BLaER1 treated with 17β-estradiol and CSF1 and Interleukin-3, amounts not matched to agents 10 nM and 100 nM (cell line): ENCODE measurements at regions not wholly inside any gene's neighbourhood (a gene's known extent, or its start where the extent isn't known, plus 50 kb on each side); places are given as distances from the start of the nearest gene placed in this dataset.
"Not testable (repeated sequence)": the region's sequence is repeated elsewhere in the genome, so short reads cannot be mapped to it uniquely, and the experiment has no call there.

Experiments
- H3K27ac ChIP-seq, 11 experiments: shearing (Covaris generic); formaldehyde crosslinking; 2 replicates each; pipeline ENCODE4 v1.8.1; 2022
- H3K27me3 ChIP-seq, 11 experiments: shearing (Covaris generic); formaldehyde crosslinking; 2 replicates each; pipeline ENCODE4 v1.8.1; 2022
- H3K36me3 ChIP-seq, 11 experiments: shearing (Covaris generic); formaldehyde crosslinking; 2 replicates each; pipeline ENCODE4 v1.8.1; 2022
- H3K4me1 ChIP-seq, 10 experiments: shearing (Covaris generic); formaldehyde crosslinking; 2 replicates each; pipeline ENCODE4 v1.8.1; 2022
- H3K4me2 ChIP-seq, 11 experiments: shearing (Covaris generic); formaldehyde crosslinking; 2 replicates each; pipeline ENCODE4 v1.8.1; 2022
- H3K4me3 ChIP-seq, 10 experiments: shearing (Covaris generic); formaldehyde crosslinking; 2 replicates each; pipeline ENCODE4 v1.8.1; 2022
- H3K9ac ChIP-seq, 11 experiments: shearing (Covaris generic); formaldehyde crosslinking; 2 replicates each; pipeline ENCODE4 v1.8.1; 2022
- H3K9me3 ChIP-seq, 11 experiments: shearing (Covaris generic); formaldehyde crosslinking; replicated peaks in 1 of 11; 2 replicates each; pipeline ENCODE4 v1.8.1; 2022
- H4K20me1 ChIP-seq, 11 experiments: shearing (Covaris generic); formaldehyde crosslinking; 2 replicates each; pipeline ENCODE4 v1.8.1; 2022
- Cebpa-rat ChIP-seq, 11 experiments: shearing (Covaris generic); IDR thresholded peaks; 2 replicates each; pipeline ENCODE4 v1.8.1; 2022

GRCh38 chr13:48879432-48879831 lies 96.3 kb upstream of the FNDC3A start:
- TF ChIP-seq Cebpa-rat (IDR thresholded peaks at IDR 0.05) = no peak
- Histone ChIP-seq H3K4me3 (no peak overlapping the region), H3K27ac (no peak overlapping the region), H3K9me3 (no peaks in the 10 kb centered on the region), H3K9ac (no peak overlapping the region), H3K27me3 (no peaks in the 10 kb centered on the region; a peak in 1 of 22 replicates), H3K36me3 (no peaks in the 10 kb centered on the region), H4K20me1 (no peaks in the 10 kb centered on the region), H3K4me2 (no peak overlapping the region), H3K4me1 (peaks cover 2 to 18% (median 8%) of the 10 kb centered on the region in 10 experiments; a peak in 18 of 20 replicates)

GRCh38 chr13:48879854-48880253 lies 95.9 kb upstream of the FNDC3A start:
- Histone ChIP-seq H3K9me3 (no peaks in the 10 kb centered on the region), H3K9ac (no peak overlapping the region), H3K4me1 (peaks cover 0 to 22% (median 8%) of the 10 kb centered on the region in 10 experiments; a peak in 12 of 20 replicates), H3K4me3 (no peak overlapping the region), H3K36me3 (no peaks in the 10 kb centered on the region), H4K20me1 (no peaks in the 10 kb centered on the region), H3K27ac (no peak overlapping the region), H3K4me2 (no peak overlapping the region), H3K27me3 (no peaks in the 10 kb centered on the region; a peak in 1 of 22 replicates)
- no peak for TF ChIP-seq Cebpa-rat (IDR thresholded peaks at IDR 0.05)

- not testable (repeated sequence) for H3K9me3 ChIP-seq, H4K20me1 ChIP-seq, H3K4me3 ChIP-seq, H3K27me3 ChIP-seq, H3K36me3 ChIP-seq
- H3K4me2 ChIP-seq = peak overlapping the region in 6 of 11 experiments; percentile 36 to 85 (median 76); a peak in 12 of 22 replicates
- peak overlapping the region in 6 of 11 experiments; percentile 37 to 76 (median 64); a peak in 10 of 22 replicates for H3K27ac ChIP-seq
- peaks cover 0 to 31% (median 10%) of the 10 kb centered on the region in 10 experiments; a peak in 11 of 20 replicates for H3K4me1 ChIP-seq
- peak overlapping the region in 4 of 11 experiments; percentile 3 to 58 (median 56); a peak in 6 of 22 replicates for H3K9ac ChIP-seq
These were observed 91.9 kb upstream of the FNDC3A start for GRCh38 chr13:48883786-48884185.

- Histone ChIP-seq H3K27me3 (no peaks in the 10 kb centered on the region), H3K36me3 (no peaks in the 10 kb centered on the region), H3K4me2 (peak overlapping the region in 4 of 11 experiments; percentile 73 to 85 (median 80); a peak in 9 of 22 replicates), H3K27ac (peak overlapping the region in 3 of 11 experiments; percentile 59 to 76 (median 68); a peak in 6 of 22 replicates), H3K9ac (no peak overlapping the region), H3K4me1 (peaks cover 0 to 31% (median 10%) of the 10 kb centered on the region in 10 experiments; a peak in 11 of 20 replicates), H3K9me3 (no peaks in the 10 kb centered on the region), H4K20me1 (no peaks in the 10 kb centered on the region), H3K4me3 (no peak overlapping the region)
- no peak for TF ChIP-seq Cebpa-rat (IDR thresholded peaks at IDR 0.05)
These were observed 90.7 kb upstream of the FNDC3A start for GRCh38 chr13:48885027-48885395.

GRCh38 chr13:48888613-48889012 lies 87.1 kb upstream of the FNDC3A start:
- H3K9ac ChIP-seq = no peak overlapping the region
- no peak for TF ChIP-seq Cebpa-rat (IDR thresholded peaks at IDR 0.05)
- no peak overlapping the region for H3K4me2 ChIP-seq
- H3K27ac ChIP-seq = no peak overlapping the region
- no peaks in the 10 kb centered on the region for H3K36me3 ChIP-seq
- H3K9me3 ChIP-seq = no peaks in the 10 kb centered on the region
- no peaks in the 10 kb centered on the region for H4K20me1 ChIP-seq
- peaks cover 0 to 43% (median 9%) of the 10 kb centered on the region in 10 experiments; a peak in 11 of 20 replicates for H3K4me1 ChIP-seq
- H3K4me3 ChIP-seq = no peak overlapping the region
- H3K27me3 ChIP-seq = no peaks in the 10 kb centered on the region

GRCh38 chr13:48890391-48890790 lies 85.3 kb upstream of the FNDC3A start:
- H3K27me3 ChIP-seq = no peaks in the 10 kb centered on the region
- no peak overlapping the region for H3K27ac ChIP-seq
- no peaks in the 10 kb centered on the region for H3K9me3 ChIP-seq
- H3K9ac ChIP-seq = no peak overlapping the region
- no peaks in the 10 kb centered on the region for H3K36me3 ChIP-seq
- H3K4me2 ChIP-seq = no peak overlapping the region
- H3K4me1 ChIP-seq = peaks cover 0 to 25% (median 0%) of the 10 kb centered on the region in 10 experiments; a peak in 9 of 20 replicates
- no peak overlapping the region for H3K4me3 ChIP-seq
- no peaks in the 10 kb centered on the region for H4K20me1 ChIP-seq
- no peak for TF ChIP-seq Cebpa-rat (IDR thresholded peaks at IDR 0.05)

- Histone ChIP-seq H3K4me1 (peaks cover 0 to 28% (median 0%) of the 10 kb centered on the region in 10 experiments; a peak in 9 of 20 replicates), H3K27ac (peak overlapping the region in 2 of 11 experiments; percentile 38 to 39; a peak in 3 of 22 replicates), H3K4me3 (no peak overlapping the region), H3K9me3 (no peaks in the 10 kb centered on the region), H3K9ac (no peak overlapping the region), H4K20me1 (no peaks in the 10 kb centered on the region), H3K27me3 (no peaks in the 10 kb centered on the region), H3K36me3 (no peaks in the 10 kb centered on the region), H3K4me2 (peak overlapping the region in 4 of 11 experiments; percentile 10 to 57 (median 38); a peak in 7 of 22 replicates)
- no peak for TF ChIP-seq Cebpa-rat (IDR thresholded peaks at IDR 0.05)
These were observed 84.1 kb upstream of the FNDC3A start for GRCh38 chr13:48891586-48891985.

GRCh38 chr13:48892053-48892687 lies 83.5 kb upstream of the FNDC3A start:
- H3K4me2 ChIP-seq = peak overlapping the region in 4 of 11 experiments; percentile 10 to 57 (median 38); a peak in 5 of 22 replicates
- no peak overlapping the region for H3K4me3 ChIP-seq
- H3K9ac ChIP-seq = no peak overlapping the region

GRCh38 chr13:48892688-48893075 lies 83.0 kb upstream of the FNDC3A start:
- Histone ChIP-seq H4K20me1 (no peaks in the 10 kb centered on the region), H3K36me3 (no peaks in the 10 kb centered on the region), H3K27me3 (no peaks in the 10 kb centered on the region), H3K9me3 (no peaks in the 10 kb centered on the region), H3K9ac (no peak overlapping the region), H3K4me3 (no peak overlapping the region), H3K4me1 (peaks cover 0 to 29% (median 0%) of the 10 kb centered on the region in 10 experiments; a peak in 9 of 20 replicates), H3K4me2 (peak overlapping the region in 3 of 11 experiments; percentile 30 to 57 (median 45); a peak in 2 of 22 replicates), H3K27ac (no peak overlapping the region)
- TF ChIP-seq Cebpa-rat (IDR thresholded peaks at IDR 0.05) = no peak

More at GRCh38 chr13:48892053-48892687, 83.5 kb upstream of the FNDC3A start:
- TF ChIP-seq Cebpa-rat (IDR thresholded peaks at IDR 0.05) = no peak
- no peaks in the 10 kb centered on the region for H3K9me3 ChIP-seq
- H3K4me1 ChIP-seq = peaks cover 0 to 29% (median 0%) of the 10 kb centered on the region in 10 experiments; a peak in 9 of 20 replicates
- H4K20me1 ChIP-seq = no peaks in the 10 kb centered on the region
- no peaks in the 10 kb centered on the region for H3K27me3 ChIP-seq
- no peaks in the 10 kb centered on the region for H3K36me3 ChIP-seq
- peak overlapping the region in 2 of 11 experiments; percentile 38 to 39; a peak in 3 of 22 replicates for H3K27ac ChIP-seq
